ENCODE measurements at regions not wholly inside any gene's neighbourhood (a gene's known extent, or its start where the extent isn't known, plus 50 kb on each side); places are given as distances from the start of the nearest gene placed in this dataset.

- TF ChIP-seq CTCF (IDR thresholded peaks at IDR 0.05) (no peak), POLR2A (IDR thresholded peaks at IDR 0.05) (no peak)
These were observed 179.0 kb downstream of the HAPSTR1 start for GRCh38 chr16:9270424-9270823.

All from sigmoid colon (tissue), 3 donors.